HG03103 (cell line): ENCODE measurements at regions not wholly inside any gene's neighbourhood (a gene's known extent, or its start where the extent isn't known, plus 50 kb on each side); places are given as distances from the start of the nearest gene placed in this dataset.

ENCODE experiments used
- ATAC-seq: cut with Tn5 transposase; IDR thresholded peaks from one replicate; pipeline ENCODE4 v1.9.1; 2021; ENCODE audit warnings: low read depth; ENCODE audit not compliant: unreplicated experiment

DNA sequence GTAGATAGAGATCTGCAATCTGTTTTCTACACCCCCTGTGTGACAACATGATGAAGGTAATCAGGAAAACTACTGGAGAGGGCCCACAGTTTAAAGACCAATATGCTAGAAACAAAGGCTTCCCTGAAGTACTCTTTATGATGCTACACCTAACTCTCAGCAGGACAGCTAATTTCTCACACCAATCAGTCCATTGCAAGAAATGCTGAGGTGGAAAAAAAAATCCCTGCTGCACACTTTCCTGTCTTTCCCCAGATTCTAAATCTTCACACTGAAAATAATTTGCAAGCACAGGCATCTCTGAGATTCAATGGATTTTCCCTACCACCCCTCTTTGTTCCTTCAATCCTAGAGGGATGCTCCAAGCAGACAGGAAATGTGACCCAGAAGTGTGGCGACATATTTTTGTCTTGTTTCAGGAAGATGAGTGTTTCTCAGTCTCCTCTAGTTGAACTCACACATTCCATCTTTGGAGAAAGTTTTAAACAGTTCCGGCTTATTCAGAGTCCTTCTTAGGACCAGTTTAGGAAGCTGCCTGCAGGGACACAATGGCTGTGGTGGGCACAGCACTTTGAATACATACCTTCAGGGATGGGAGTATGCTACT is 671.6 kb downstream of the DIAPH3 start:
- ATAC-seq = no peak

DNA sequence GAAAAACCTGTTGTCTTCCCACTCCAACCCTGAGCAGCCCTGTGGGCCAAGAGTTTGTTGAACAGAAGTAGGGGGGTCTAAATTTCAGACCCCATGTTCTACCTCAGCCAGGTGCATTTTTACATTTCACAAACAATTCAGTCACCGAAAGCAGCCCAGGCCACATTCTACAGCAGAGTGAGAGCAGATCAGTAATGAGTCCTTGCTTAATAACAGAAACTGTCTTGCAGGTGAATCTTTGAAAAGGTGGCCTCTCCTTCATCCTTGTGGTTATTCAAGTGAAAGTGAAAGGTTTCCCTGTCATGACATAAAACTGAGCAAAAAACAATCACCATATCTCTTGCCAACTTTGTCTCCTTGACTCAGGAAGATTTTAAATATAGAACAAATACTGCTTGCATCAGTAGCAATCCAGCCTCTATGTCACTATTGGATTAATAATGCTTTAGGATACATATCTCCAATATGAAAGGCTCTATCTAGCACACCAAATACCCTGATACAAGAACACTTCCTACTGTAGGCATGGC is 670.2 kb downstream of the DIAPH3 start:
- ATAC-seq = no peak

DNA sequence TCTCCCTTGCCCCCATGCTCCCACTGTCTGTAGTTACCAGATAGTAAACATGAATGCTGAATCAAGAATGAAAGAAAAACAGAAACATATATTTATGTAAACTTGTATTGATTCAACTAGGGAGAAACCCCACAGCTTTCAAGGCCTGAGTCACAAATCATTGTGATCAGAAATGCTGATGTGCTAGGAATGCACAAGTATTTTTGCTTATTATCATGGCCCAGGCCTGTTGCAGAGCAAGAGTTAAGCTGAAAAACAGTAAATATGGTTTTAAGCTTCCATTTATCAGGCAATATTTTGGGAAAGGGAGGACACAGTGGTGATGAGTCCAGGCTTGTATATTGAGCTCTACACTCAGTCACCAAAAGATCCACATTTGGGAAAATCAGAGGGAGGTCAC is 669.6 kb downstream of the DIAPH3 start:
- ATAC-seq = no peak

DNA sequence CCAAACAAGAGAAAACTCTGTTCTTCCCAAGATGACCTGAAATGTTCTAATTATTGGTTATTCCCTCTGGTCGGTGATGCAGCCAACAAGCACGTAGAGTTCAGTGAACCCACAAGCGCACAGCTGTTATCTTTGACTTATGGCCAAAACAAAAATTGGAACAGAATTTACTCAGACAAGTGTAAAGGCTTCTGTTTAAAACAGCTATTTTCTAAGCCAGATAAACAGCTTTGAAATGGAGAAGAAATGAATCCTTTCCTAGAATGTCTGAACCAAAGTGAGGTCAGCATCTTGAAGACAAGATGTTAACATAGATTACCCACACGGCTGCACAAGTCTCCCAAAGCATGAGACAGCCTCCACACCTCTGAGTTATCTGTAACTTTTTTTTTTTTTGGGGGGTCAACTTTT is 669.2 kb downstream of the DIAPH3 start:
- ATAC-seq = no peak

DNA sequence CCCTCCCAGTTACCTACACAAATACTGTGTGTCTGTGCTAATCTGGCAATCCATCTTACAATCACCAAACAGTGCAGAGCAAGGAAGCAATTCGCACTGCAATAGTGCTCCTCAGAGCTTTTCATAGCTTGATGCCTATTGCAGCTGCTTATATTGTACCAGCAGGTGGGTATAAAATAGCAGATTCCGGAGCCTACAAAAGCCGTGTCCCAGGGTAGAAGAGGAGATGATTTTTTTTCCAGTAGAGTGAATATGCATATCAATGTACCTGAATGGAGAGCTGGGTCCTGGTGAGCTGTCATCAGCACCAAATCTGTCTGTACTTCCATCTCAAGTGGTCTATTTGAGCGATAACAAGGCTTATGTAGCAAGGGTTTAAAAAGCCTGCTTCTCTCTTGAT is 668.4 kb downstream of the DIAPH3 start:
- ATAC-seq = no peak

DNA sequence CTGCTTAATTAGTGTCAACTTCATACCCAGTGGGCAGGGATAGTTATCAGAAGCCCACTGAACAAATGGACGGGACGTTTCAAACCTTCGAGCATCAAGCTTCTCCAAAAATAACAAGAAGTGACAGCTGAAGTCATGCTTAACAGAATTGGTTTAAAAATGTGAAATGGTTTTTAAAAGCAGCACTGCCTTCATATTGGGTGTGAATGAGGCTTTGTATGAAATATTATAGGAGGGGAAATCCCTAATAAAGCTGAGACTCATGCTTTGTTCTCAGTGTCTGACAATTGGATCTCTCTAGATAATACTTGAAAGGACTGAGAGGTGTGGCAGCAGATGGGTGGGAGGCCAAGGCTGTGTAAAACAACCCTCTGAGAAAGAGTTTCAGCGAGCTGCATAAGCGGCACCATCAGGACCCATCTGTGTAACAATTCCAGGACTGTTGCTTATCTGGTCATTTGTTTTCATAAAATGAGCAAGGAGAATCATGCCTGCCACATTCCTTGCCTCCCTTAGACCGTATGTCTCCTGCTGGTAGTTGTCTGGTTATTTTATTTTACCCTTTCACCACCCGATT is 667.7 kb downstream of the DIAPH3 start:
- ATAC-seq = no peak

DNA sequence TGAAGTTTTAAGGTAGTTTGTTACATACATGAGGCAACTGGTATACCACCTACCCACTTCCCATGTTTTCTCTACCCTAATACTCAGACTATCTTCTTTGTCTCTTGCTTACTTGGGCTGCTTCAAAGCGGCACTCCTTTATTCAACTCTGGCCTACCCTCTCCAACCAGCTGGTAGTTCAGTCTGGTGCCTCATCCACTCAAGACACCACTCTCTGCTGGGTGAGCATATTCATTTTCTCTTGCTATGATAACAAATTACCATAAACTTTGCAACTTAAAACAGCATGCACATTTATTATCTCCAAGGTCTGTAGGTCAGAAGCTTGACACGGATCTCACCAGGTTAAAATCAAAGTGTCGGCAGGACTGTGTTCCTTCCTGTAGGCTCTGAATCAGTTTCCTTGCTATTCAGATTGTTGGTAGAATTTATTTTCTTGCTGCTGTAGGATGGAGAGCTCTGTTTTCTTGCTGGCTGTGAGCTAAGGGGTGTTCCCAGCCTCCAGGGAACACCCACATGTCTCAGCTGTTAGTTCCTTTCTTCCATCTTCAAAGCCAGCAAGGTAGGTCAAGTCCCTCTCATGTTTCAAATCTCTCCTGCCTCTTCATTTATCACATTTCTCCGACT is 666.0 kb downstream of the DIAPH3 start:
- no peak for ATAC-seq

DNA sequence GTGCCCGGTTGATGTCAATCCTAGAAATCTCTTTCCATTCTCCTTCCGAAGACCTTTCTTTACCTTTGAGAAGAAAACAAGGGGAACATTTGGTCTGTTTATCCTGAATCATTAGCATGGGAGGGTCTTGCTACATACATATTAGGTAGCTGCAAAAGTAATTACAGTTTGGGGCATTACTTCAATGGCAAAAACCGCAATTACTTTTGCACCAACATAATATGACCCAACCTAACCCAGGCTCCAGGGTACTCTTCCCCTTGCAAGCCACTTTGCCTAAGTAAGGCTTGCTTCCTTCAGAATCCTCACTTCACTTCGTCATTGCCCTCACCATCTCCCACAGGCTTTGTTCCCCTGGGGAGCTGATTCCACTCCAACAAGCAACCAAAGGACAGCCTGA is 662.7 kb downstream of the DIAPH3 start:
- no peak for ATAC-seq

DNA sequence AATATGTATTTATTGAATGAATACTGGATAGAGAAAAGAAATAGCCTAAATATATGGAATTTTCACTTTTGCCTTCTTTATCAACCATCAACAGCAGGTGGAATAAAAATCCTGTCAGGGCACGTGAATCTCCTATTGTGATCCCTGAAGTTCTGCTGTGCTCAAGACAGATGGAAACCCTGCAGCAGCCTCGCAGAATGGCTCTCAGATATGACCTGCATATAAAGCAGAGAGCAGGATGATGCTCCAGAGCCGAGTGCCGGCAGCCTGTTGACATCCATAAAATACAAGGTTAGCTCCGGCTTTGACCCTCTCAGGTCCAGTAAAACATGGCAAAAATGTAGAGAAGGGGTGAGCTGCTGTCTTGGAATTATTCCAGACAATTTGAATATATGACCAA is 659.3 kb downstream of the DIAPH3 start:
- no peak for ATAC-seq

DNA sequence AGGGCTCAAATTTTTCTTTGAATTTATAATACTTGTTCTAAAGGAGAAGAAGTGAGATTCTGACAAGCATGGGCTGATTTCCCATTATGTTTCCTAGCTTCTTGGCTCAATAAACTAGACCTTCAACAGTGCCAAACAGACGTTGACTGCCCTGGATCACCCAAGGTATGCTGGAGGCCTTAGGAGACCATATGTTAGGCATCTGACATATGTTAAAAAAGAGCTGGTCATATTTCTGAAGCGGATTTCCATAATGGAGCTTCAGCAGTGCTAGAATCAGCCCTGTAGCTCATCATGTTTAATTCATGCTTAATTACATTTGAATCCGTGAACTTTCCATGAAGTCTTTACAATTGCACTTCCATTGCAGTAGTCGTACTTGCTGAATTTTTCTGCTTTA is 653.3 kb downstream of the DIAPH3 start:
- ATAC-seq = no peak

DNA sequence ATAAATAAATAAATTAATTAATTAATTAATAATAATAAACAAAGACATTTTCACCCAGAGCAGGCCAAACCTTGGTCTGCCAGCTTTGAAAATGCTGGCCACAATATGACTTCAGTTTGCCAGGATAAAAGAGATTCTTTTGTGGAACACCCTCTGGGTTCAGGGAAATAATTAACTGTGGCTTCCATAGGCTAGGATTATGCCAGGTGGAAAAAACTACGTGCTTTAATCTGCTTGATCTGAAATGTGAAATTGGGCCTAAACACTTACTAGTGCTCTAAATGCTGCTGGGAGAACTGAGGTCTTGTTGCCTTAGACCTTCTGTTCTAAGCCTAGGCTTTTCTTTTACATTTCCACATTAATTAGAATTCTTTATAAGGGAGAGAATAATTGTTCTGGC is 650.0 kb downstream of the DIAPH3 start:
- ATAC-seq = no peak

DNA sequence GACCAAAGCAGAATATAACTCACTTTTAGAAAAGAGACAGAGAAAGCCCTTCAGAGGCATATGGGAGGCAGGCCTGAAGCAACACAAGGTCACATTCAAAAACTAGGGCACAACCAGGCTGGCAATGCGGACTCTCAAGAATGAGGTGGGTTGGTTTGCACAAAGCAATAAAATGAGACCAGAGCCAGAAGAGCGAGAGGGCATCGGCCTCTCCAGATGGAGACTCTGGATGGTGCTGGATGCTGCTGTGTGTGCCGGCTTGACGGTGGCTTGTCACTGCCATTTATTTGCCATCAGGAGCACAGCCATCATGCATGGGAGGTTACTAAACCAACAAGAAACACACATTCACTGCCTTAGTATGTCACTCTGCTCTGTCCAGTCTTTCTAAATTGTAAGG is 649.4 kb downstream of the DIAPH3 start:
- ATAC-seq = no peak

DNA sequence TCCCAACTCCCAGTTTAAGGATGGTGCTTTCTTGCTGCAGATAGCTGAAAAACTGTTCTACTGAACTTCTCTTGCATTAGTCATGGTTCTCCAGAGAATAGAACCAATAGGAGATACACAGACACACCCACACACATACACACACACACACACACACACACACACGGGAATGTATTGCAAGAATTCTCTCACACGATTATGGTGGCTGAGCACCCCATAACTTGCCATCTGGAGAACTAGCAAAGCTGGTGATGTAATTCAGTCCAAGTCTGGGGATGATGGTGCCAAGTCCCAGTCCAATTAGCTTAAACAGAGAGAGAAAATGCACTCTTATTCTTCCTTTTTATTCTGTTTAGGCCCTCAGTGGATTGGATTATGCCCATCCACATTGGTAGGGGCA is 643.9 kb downstream of the DIAPH3 start:
- no peak for ATAC-seq

DNA sequence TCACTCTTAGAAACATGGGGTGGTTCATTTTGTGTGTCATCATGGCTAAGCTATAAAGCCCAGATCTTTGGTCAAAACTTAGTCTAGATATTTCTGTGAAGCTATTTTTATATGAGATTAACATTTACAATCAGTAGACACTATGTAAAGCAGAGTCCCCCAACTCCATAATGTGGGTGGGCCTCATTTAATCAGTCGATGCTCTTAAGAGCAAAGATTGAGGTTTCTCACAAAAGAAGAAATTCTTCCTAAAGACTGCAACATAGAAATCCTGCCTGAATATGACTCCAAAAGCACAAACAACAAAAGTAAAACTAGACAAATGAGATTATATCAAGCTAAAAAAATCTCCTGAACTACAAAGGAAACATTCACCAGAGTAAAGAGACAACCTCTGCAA is 642.2 kb downstream of the DIAPH3 start:
- ATAC-seq = no peak

DNA sequence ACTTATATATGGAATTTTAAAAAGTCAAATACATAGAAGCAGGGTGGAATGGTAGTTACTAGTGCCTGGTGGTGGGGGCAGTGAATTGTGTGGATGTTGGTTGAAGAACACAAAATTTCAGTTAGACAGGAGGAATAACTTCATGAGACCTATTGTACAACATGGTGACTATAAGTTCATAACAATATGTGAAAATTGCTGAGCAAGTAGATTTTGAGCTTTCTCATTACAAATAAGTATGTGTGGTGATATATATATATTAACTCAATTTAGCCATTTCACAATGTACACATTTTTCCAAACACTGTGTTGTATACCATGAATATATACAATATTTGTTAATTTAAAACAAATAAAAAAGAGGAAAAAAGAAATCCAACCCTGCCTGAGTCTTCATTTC is 641.1 kb downstream of the DIAPH3 start:
- ATAC-seq = no peak

DNA sequence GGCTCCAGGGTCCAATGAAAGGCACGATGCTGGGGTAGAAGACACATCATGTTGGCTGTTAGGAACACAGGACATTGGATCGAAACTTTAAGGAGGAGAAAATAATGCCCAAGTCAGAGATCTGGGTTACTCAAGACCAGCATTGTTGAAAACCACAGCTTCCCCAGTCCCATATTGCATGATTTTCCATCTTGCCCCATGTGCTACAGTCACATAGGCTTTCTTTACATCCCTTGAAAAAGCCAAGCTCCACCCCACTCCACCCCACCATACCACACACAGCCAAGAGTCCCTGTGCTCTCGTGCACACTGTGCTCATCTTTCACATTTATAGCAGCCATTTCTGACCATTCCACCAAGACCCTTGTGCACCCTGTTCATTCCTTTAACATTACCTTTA is 636.2 kb downstream of the DIAPH3 start:
- no peak for ATAC-seq

DNA sequence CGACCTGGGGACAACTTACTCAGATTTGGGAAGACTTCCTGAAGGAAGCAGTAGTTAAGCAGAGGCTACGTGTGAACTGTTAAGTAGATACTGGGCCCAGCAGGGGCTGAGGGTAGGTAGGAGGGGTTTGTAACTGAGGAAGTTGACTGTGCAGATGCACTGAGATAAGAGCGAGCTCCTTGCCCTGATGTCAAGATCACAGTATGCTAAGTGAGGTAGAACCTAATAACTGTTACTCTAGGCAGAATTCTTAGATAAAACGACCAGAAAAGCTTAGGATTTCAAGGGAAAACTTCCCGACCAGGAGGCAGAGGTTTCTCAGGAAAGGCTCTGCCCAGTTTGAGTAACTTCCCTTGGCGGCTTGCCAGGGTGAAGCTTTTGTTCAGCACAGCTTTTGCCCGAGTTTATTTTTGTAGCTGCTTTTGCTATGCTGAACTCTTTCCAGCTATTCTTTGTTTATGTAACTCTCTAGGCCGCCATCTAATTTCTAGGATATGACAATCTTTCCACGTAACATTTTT is 632.1 kb downstream of the DIAPH3 start:
- no peak for ATAC-seq

DNA sequence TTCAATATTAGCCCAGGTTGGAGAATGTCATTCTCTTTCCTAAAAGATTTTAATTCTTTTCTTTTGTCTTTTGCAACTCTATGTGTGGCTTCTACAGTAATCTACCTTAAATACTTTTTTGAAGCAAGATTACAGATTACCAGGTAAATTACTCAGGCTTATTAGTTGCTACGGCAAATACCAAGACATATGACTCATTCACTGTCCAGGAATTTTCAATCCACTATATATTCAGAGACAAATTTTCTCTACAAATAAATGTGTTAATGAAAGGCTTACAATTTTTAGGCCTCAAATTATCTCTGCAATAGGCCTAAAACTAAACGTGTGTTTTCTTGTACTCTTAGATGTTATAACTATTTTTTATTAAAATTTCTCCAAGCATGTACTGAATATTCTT is 631.3 kb downstream of the DIAPH3 start:
- ATAC-seq = no peak

DNA sequence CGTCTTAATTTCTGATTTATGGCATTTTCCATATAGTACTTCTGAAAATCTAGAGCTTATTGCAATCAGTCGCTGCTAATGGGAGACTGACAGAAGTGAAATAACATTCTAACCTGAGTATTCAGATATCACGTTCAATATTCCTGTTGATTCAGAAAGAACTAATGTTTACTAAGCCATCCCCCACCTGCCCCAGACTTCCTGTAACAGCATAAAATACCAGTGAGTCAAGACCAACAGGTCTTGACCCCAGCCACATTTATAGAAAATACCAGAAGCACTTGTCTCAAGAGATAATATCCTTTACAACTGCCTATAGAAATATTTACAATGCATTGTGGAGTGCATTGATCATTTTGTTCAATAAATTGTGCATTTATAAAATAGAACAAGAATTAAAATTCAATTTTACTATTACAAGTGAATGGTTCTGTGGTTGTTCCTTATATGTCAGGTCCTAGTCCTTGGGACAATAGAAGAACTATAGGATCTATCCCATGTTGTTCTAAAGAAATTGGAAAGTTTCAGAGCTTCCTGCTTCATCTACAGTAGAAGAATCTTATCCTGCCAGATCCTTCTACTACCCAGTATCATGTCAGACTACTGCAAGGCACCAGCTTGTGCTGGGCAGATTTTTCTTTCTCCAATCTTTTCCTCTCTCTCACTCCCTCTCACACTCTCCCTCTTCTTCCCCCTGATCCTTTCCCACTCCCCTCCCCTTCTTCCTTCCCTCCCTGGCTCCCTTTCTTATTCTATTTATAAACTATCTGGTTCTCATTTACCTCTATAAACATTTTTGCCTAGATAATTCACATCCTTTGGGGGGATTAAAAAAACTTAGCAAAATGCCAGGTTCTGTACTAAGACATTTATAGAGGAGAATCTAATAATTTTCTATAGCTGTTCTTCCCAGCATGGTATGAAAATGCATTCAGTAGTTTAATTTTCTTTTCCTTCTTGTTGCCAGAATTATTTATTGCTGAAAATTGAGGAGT is 629.9 kb downstream of the DIAPH3 start:
- ATAC-seq = no peak

DNA sequence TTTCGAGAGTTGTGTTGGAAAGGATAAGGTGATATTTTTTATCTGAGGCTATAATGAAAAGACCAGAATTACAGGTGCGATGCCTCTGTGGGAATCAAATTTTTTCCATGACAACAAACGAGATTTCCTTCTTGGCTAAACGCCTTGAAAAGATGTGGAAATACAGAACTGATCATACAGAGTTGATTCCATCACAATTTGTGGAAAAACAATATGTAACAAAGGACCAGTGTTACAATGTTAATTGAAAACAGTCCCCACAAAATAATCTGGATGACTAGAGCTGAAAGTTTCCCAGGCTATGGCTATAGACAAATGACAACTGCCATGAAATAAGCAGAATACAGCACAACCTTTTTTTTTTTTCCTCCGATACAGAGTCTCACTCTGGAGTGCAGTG is 628.9 kb downstream of the DIAPH3 start:
- no peak for ATAC-seq

DNA sequence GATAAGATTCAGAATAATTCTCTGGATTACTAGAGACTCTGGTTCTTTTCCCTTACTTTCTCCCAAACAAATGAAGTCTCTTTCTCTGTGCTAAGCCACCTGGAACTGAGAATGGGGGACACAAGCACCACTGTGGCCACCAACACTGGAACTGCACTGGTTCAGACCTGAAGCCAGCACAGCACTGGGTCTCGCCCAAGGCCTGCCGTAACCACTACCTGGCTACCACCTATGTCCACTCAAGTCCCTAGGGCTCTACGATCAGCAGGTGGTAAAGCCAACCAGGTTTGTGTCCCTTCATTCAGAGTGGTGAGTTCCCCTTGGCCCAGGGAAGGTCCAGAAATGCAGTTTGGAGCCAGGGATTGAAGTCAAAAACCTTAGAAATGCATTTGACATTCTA is 626.2 kb downstream of the DIAPH3 start:
- no peak for ATAC-seq
